ENCODE measurements at regions not wholly inside any gene's neighbourhood (a gene's known extent, or its start where the extent isn't known, plus 50 kb on each side); places are given as distances from the start of the nearest gene placed in this dataset.
"Not testable (repeated sequence)": the region's sequence is repeated elsewhere in the genome, so short reads cannot be mapped to it uniquely, and the experiment has no call there.

DNA sequence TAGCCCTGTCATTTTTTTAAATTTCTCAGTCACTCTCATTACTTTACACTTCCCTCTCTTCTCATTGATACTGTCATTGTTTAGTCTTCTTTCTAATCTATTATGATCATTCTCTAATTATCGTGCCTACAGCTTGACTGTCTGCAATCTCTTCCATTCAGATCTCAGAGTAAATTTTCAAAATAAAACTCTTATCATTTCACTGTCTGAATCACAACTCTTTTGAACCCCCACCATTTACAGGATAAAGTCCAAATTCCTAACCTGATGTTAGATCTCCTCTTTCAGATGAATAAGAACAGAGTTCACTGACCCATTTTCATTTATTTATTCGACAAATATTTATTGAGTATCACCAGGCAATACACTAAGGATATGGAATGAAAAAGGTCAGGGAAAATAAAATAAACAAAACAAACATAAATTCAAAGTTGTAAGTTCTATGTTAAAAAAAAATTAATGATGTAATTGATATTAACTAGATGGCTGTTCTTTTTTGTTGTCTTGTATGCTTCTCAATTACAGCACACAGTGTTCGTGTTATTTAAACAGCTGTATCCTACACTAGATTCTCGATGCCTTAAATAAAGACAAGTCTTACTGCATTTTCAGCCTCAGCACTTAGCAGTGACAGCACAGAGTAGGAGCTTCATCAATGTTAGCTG, 631.0 kb downstream of the IRS1 start:
- TF ChIP-seq EZH2 (IDR thresholded peaks at IDR 0.05; ENCODE audit: low read length, missing control alignments), result no peak
- TF ChIP-seq, protein P1, sequence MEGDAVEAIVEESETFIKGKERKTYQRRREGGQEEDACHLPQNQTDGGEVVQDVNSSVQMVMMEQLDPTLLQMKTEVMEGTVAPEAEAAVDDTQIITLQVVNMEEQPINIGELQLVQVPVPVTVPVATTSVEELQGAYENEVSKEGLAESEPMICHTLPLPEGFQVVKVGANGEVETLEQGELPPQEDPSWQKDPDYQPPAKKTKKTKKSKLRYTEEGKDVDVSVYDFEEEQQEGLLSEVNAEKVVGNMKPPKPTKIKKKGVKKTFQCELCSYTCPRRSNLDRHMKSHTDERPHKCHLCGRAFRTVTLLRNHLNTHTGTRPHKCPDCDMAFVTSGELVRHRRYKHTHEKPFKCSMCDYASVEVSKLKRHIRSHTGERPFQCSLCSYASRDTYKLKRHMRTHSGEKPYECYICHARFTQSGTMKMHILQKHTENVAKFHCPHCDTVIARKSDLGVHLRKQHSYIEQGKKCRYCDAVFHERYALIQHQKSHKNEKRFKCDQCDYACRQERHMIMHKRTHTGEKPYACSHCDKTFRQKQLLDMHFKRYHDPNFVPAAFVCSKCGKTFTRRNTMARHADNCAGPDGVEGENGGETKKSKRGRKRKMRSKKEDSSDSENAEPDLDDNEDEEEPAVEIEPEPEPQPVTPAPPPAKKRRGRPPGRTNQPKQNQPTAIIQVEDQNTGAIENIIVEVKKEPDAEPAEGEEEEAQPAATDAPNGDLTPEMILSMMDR (conservative IDR thresholded peaks at IDR 0.05 in 1 of 2, IDR thresholded peaks at IDR 0.05 in 1 of 2; ENCODE audit: low read depth in 1 of 2, low read length in 2 of 2), result no peak
- no peaks in the 10 kb centered on the region for H3K36me3 ChIP-seq (ENCODE audit: control insufficient read depth, insufficient read depth, low read length)
- no peaks in the 10 kb centered on the region for H3K9me3 ChIP-seq (ENCODE audit: control insufficient read depth, insufficient read depth, low read depth, low read length)
- H3K4me2 ChIP-seq (ENCODE audit: extremely low read depth, insufficient read depth, low read length), result no peak overlapping the region
- DNase-seq (ENCODE audit: low read depth in 2 of 2), result no peak
- H3K9ac ChIP-seq (ENCODE audit: insufficient read depth, low read length), result no peak overlapping the region
- H4K20me1 ChIP-seq (ENCODE audit: control insufficient read depth, extremely low read depth, insufficient read depth, low read length), result no peaks in the 10 kb centered on the region
- H3K4me3 ChIP-seq (replicated peaks in 1 of 4; ENCODE audit: control extremely low read depth in 1 of 4, insufficient read depth in 1 of 4, low read depth in 3 of 4, low read length in 4 of 4), result no peak overlapping the region
- H3K27me3 ChIP-seq (ENCODE audit: control insufficient read depth, insufficient read depth, low read length), result no peaks in the 10 kb centered on the region
- no peaks in the 10 kb centered on the region for H3K79me2 ChIP-seq (ENCODE audit: control insufficient read depth, insufficient read depth, low read length)
- no peak overlapping the region for H3K27ac ChIP-seq (ENCODE audit: insufficient read depth, low read length)
- H3K4me1 ChIP-seq (ENCODE audit: control insufficient read depth, extremely low read depth, insufficient read depth, low read length), result no peaks in the 10 kb centered on the region
- H2AFZ ChIP-seq (ENCODE audit: low read length), result no peak overlapping the region

GRCh38 chr2:226164512-226164911, 635.1 kb downstream of the IRS1 start:
- no peak overlapping the region for H3K4me2 ChIP-seq (ENCODE audit: extremely low read depth, insufficient read depth, low read length)
- H3K4me1 ChIP-seq (ENCODE audit: control insufficient read depth, extremely low read depth, insufficient read depth, low read length), result no peaks in the 10 kb centered on the region
- H3K4me3 ChIP-seq (replicated peaks in 1 of 4; ENCODE audit: control extremely low read depth in 1 of 4, insufficient read depth in 1 of 4, low read depth in 3 of 4, low read length in 4 of 4), result no peak overlapping the region
- H3K36me3 ChIP-seq (ENCODE audit: control insufficient read depth, insufficient read depth, low read length), result no peaks in the 10 kb centered on the region
- no peak overlapping the region for H3K27ac ChIP-seq (ENCODE audit: insufficient read depth, low read length)
- H3K9me3 ChIP-seq (ENCODE audit: control insufficient read depth, insufficient read depth, low read depth, low read length), result no peaks in the 10 kb centered on the region
- H3K79me2 ChIP-seq (ENCODE audit: control insufficient read depth, insufficient read depth, low read length), result no peaks in the 10 kb centered on the region
- TF ChIP-seq EZH2 (IDR thresholded peaks at IDR 0.05; ENCODE audit: low read length, missing control alignments), result no peak
- TF ChIP-seq, protein P1 (conservative IDR thresholded peaks at IDR 0.05 in 1 of 2, IDR thresholded peaks at IDR 0.05 in 1 of 2; ENCODE audit: low read depth in 1 of 2, low read length in 2 of 2), result no peak
- no peaks in the 10 kb centered on the region for H4K20me1 ChIP-seq (ENCODE audit: control insufficient read depth, extremely low read depth, insufficient read depth, low read length)
- no peak overlapping the region for H2AFZ ChIP-seq (ENCODE audit: low read length)
- no peaks in the 10 kb centered on the region for H3K27me3 ChIP-seq (ENCODE audit: control insufficient read depth, insufficient read depth, low read length)
- no peak for DNase-seq (ENCODE audit: low read depth in 2 of 2)
- H3K9ac ChIP-seq (ENCODE audit: insufficient read depth, low read length), result no peak overlapping the region

DNA sequence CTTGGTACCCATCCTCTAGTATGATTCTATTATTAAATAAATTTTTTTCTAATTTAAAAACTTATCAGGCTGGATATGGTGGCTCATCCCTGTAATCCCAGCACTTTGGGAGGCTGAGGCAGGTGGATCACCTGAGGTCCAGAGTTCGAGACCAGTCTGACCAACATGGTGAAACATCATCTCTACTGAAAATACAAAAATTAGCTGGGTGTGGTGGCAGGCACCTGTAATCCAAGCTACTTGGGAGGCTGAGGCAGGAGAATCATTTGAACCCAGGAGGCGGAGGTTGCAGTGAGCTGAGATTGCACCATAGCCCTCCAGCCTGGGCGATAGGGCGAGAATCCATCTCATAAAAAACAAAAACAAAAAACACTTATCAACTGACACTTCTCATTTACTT, 639.0 kb downstream of the IRS1 start:
- DNase-seq (ENCODE audit: low read depth in 2 of 2); H3K9me3 ChIP-seq (ENCODE audit: control insufficient read depth, insufficient read depth, low read depth, low read length); H3K4me1 ChIP-seq (ENCODE audit: control insufficient read depth, extremely low read depth, insufficient read depth, low read length): not testable (repeated sequence)

More for the DNA sequence above, 639.0 kb downstream of the IRS1 start:
- not testable (repeated sequence) for H3K4me2 ChIP-seq (ENCODE audit: extremely low read depth, insufficient read depth, low read length); H3K79me2 ChIP-seq (ENCODE audit: control insufficient read depth, insufficient read depth, low read length); H2AFZ ChIP-seq (ENCODE audit: low read length); H3K27me3 ChIP-seq (ENCODE audit: control insufficient read depth, insufficient read depth, low read length); H3K4me3 ChIP-seq (replicated peaks in 1 of 4; ENCODE audit: control extremely low read depth in 1 of 4, insufficient read depth in 1 of 4, low read depth in 3 of 4, low read length in 4 of 4); H3K36me3 ChIP-seq (ENCODE audit: control insufficient read depth, insufficient read depth, low read length); H4K20me1 ChIP-seq (ENCODE audit: control insufficient read depth, extremely low read depth, insufficient read depth, low read length); H3K27ac ChIP-seq (ENCODE audit: insufficient read depth, low read length); H3K9ac ChIP-seq (ENCODE audit: insufficient read depth, low read length)
